ENCODE measurements at regions not wholly inside any gene's neighbourhood (a gene's known extent, or its start where the extent isn't known, plus 50 kb on each side); places are given as distances from the start of the nearest gene placed in this dataset.

DNA sequence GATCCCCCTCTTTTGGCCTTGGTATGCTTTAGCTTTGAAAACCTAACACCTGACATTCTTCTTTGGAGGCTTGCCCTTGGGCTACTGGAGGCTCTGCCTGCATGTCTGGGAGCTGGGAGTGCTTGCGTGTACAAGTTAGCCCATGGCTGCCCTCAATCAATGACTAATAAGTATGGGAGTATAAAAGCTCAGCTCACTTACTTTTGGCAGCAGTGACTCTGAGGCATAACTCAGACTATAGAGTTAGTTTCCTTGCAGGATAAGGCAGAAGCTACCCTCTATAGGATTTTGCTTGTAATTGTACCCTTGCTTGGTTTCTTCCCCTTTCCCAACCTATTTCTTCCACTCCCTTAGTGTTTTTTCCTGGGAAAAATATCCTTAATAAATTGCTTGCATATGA lies 247.9 kb downstream of the PPP1R2C start:
- TF ChIP-seq, protein P1, sequence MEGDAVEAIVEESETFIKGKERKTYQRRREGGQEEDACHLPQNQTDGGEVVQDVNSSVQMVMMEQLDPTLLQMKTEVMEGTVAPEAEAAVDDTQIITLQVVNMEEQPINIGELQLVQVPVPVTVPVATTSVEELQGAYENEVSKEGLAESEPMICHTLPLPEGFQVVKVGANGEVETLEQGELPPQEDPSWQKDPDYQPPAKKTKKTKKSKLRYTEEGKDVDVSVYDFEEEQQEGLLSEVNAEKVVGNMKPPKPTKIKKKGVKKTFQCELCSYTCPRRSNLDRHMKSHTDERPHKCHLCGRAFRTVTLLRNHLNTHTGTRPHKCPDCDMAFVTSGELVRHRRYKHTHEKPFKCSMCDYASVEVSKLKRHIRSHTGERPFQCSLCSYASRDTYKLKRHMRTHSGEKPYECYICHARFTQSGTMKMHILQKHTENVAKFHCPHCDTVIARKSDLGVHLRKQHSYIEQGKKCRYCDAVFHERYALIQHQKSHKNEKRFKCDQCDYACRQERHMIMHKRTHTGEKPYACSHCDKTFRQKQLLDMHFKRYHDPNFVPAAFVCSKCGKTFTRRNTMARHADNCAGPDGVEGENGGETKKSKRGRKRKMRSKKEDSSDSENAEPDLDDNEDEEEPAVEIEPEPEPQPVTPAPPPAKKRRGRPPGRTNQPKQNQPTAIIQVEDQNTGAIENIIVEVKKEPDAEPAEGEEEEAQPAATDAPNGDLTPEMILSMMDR (conservative IDR thresholded peaks at IDR 0.05): no peak
- TF ChIP-seq ZFX (IDR thresholded peaks at IDR 0.05): no peak

Data from C4-2B (cell line).